SIG-M5 (cell line): ENCODE measurements at regions not wholly inside any gene's neighbourhood (a gene's known extent, or its start where the extent isn't known, plus 50 kb on each side); places are given as distances from the start of the nearest gene placed in this dataset.
"Not testable (repeated sequence)": the region's sequence is repeated elsewhere in the genome, so short reads cannot be mapped to it uniquely, and the experiment has no call there.

Source experiments
- DNase-seq: peaks from one replicate; lab custom pipeline; 2025; lab: John Stamatoyannopoulos, UW

GRCh38 chr2:111251711-111252110 lies 131.0 kb downstream of the BCL2L11 start:
- no peak for DNase-seq

GRCh38 chr2:111252436-111252835 lies 131.7 kb downstream of the BCL2L11 start:
- DNase-seq, result no peak

GRCh38 chr2:111254916-111255315 lies 134.2 kb downstream of the BCL2L11 start:
- not testable (repeated sequence) for DNase-seq

- not testable (repeated sequence) for DNase-seq
These were observed 135.9 kb downstream of the BCL2L11 start for GRCh38 chr2:111256628-111257027.

- not testable (repeated sequence) for DNase-seq
These were observed 136.9 kb downstream of the BCL2L11 start for GRCh38 chr2:111257607-111258006.

GRCh38 chr2:111258318-111258717 lies 137.6 kb downstream of the BCL2L11 start:
- DNase-seq, result not testable (repeated sequence)

GRCh38 chr2:111262627-111263379 lies 142.1 kb downstream of the BCL2L11 start:
- DNase-seq, result not testable (repeated sequence)

GRCh38 chr2:111263380-111264017 lies 142.8 kb downstream of the BCL2L11 start:
- not testable (repeated sequence) for DNase-seq

GRCh38 chr2:111264956-111265355 lies 144.2 kb downstream of the BCL2L11 start:
- DNase-seq, result not testable (repeated sequence)

- DNase-seq, result not testable (repeated sequence)
These were observed 145.8 kb downstream of the BCL2L11 start for GRCh38 chr2:111266556-111266955.

GRCh38 chr2:111267038-111267437 lies 146.3 kb downstream of the BCL2L11 start:
- DNase-seq, result not testable (repeated sequence)

GRCh38 chr2:111269761-111270323 lies 149.1 kb downstream of the BCL2L11 start:
- not testable (repeated sequence) for DNase-seq

GRCh38 chr2:111270569-111270968 lies 149.9 kb downstream of the BCL2L11 start:
- DNase-seq, result not testable (repeated sequence)

GRCh38 chr2:111271647-111272304 lies 151.1 kb downstream of the BCL2L11 start:
- not testable (repeated sequence) for DNase-seq

- not testable (repeated sequence) for DNase-seq
These were observed 152.3 kb downstream of the BCL2L11 start for GRCh38 chr2:111273007-111273406.

- not testable (repeated sequence) for DNase-seq
These were observed 154.5 kb downstream of the BCL2L11 start for GRCh38 chr2:111275047-111275853.

- not testable (repeated sequence) for DNase-seq
These were observed 155.1 kb downstream of the BCL2L11 start for GRCh38 chr2:111275854-111276171.

- not testable (repeated sequence) for DNase-seq
These were observed 157.4 kb downstream of the BCL2L11 start for GRCh38 chr2:111278133-111278532.

- not testable (repeated sequence) for DNase-seq
These were observed 160.1 kb downstream of the BCL2L11 start for GRCh38 chr2:111280709-111281286.

GRCh38 chr2:111282162-111282561 lies 161.4 kb downstream of the BCL2L11 start:
- DNase-seq, result not testable (repeated sequence)
